SIG-M5 treated with dmso at 0.1 percent for 504 hours (cell line): ENCODE measurements at regions not wholly inside any gene's neighbourhood (a gene's known extent, or its start where the extent isn't known, plus 50 kb on each side); places are given as distances from the start of the nearest gene placed in this dataset.

ENCODE experiments used
- DNase-seq: peaks from one replicate; lab custom pipeline; 2025; ENCODE audit not compliant: unreplicated experiment; lab: John Stamatoyannopoulos, UW

DNA sequence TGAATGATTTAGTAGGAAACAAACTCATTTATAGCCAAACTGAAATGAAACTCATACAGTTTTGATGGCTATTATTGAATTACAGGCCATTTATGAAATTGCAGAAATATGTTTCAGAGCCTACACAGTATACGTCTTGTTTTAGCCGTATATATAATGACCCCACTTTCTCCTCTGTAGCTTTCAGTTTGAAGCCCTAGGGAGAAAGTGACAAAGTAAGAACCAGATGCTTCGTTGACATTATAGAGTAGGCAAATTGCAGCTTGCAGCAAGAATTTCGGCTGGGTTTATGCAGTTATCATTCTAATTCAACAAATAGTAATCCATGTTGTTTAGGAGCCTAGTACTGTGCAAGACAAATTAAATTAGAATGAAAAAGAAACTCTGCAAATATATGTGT, 836.3 kb upstream of the ADGRL4 start:
- no peak for DNase-seq

DNA sequence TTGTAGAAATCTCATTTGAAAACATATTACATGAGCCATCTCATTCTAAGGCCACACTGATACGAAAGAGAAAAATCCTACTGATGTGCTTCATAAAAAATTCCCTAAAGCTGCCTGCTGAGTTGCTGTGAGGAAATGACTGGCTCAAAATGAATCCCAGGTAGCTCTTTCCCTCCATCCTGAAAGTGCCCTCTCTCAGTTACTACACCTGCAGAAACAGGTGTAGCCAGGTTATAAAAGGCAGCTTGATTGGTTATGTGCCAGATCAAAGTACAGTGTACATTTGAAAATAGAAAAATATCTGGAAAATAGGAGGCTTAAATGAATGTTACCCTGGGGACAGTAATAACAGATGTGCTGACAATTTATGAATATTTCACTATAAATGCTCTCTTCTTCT, 833.4 kb upstream of the ADGRL4 start:
- no peak for DNase-seq

GRCh38 chr1:79827446-79827845, 820.9 kb upstream of the ADGRL4 start:
- no peak for DNase-seq

GRCh38 chr1:79825551-79825950, 819.0 kb upstream of the ADGRL4 start:
- DNase-seq = no peak

DNA sequence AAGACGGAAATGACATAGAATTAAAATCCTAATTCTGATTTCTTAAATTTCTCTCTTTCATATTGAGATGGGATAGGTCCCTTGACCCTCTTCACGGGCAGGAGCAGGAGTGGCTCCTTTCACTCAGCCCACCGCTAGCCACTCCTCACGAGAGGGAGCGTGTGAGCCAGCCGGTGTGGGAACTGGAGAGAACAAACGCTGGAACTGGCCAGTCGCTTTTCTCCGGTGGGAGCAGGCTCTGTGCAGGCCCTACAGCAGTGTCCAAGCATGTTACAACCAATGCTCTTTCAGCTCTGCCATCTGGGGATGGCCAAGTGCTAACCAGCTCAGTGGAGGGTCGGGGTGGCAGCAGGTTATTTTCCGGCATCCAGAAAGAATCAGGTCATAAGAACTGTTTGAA, 815.5 kb upstream of the ADGRL4 start:
- DNase-seq = no peak

DNA sequence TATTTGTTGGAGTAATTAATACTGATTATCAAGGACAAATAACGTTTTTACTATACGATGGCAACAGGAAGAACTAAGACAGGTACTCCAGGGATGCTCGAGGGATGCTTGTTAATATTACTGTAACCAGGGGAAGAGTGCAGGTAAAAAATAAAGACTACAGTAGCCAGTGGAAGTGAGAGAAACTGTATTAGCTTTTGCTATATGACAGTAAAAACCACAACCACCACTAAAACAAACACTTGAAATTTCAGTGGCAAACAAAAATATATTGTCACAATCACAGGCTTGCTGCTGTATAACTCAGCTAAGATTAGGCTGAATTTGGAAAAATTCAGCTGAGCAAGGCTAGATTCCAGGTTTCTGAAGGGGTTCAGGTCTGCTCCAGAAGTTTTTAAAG, 812.6 kb upstream of the ADGRL4 start:
- no peak for DNase-seq

DNA sequence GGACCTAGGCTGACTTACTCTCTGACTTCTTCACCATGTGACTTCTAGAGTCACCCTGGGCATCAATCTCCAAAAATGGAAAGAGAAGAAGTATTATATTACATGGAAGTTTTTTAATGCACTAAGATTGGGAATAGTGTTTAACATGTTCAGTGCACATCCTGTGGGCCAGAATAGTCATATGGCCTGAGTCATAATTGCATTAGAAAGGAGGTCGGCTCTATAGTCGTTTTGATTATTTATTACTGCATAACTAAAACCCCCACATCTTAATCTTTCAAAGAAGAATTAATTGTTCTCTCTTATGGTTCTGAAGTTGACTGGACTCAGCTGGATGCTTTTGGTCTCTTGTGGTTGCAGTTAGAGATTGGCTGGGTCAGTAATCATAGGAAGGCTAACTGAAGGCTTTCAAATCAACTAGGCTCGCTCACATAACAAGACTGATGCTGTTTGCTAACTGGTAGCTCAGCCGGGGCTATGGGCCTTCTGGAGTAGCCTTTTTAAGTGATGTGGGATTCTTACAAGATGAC, 810.6 kb upstream of the ADGRL4 start:
- no peak for DNase-seq

- DNase-seq = no peak
These were observed 808.6 kb upstream of the ADGRL4 start for GRCh38 chr1:79815115-79815514.

- no peak for DNase-seq
These were observed 804.6 kb upstream of the ADGRL4 start for GRCh38 chr1:79811173-79811572.

GRCh38 chr1:79808816-79809475, 802.4 kb upstream of the ADGRL4 start:
- no peak for DNase-seq

DNA sequence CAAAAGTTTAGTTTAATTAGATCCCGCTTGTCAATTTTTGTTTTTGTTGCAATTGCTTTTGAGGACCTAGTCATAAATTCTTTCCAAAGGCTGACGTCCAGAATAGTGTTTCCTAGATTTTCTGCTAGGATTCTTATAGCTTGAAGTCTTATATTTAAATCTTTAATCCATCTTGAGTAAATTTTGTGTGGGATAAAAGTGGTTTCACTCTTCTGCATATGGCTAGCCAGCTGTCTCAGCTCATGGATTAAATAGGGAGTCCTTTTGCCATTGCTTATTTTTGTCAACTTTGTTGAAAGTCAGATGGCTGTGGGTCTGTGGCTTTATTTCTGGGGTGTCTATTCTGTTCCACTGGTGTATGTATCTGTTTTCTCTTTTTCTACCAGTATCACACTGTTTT, 801.3 kb upstream of the ADGRL4 start:
- DNase-seq = no peak

GRCh38 chr1:79797487-79797886, 791.0 kb upstream of the ADGRL4 start:
- no peak for DNase-seq

DNA sequence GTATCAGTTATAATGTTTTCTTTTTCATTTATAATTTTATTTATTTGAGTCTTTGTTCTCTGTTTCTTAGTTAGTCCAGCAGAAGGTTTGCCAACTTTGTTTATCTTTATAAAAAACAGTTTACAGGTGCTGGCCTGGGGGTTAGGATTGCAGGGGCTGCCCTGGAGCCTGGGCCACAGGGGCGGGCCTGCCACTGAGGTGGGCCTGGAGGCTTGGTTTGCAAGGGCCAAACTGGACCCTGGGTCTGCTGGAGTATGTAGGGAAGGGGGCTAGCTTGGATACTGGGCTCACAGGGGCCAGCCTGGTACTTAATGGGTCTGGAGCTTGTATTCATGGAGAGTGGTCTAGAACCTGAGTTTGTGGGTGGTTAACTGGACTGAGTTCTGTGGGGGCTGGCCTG, 789.9 kb upstream of the ADGRL4 start:
- no peak for DNase-seq

GRCh38 chr1:79792219-79792930, 785.8 kb upstream of the ADGRL4 start:
- no peak for DNase-seq

- no peak for DNase-seq
These were observed 785.1 kb upstream of the ADGRL4 start for GRCh38 chr1:79791488-79792218.

DNA sequence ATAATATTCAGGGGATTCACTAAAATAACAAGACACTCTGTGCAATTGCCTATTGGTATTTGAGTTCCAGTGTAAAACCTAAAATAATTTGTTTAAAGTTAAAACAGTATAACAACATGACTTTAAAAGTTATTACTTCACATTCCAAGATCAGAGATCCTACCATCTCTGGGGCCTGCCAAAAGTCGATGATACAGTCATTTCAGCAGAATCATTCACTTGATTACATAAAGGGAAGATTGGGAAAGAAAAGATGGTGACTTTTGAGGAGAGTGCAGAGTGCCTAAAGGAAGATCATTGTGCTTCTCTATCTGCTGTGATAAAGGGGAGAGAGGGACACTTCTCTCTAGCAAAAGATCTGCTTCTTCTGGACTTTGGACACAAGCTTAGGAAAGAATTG, 784.4 kb upstream of the ADGRL4 start:
- DNase-seq = no peak

GRCh38 chr1:79787631-79788030, 781.1 kb upstream of the ADGRL4 start:
- DNase-seq = no peak

- DNase-seq = no peak
These were observed 779.4 kb upstream of the ADGRL4 start for GRCh38 chr1:79785964-79786363.

DNA sequence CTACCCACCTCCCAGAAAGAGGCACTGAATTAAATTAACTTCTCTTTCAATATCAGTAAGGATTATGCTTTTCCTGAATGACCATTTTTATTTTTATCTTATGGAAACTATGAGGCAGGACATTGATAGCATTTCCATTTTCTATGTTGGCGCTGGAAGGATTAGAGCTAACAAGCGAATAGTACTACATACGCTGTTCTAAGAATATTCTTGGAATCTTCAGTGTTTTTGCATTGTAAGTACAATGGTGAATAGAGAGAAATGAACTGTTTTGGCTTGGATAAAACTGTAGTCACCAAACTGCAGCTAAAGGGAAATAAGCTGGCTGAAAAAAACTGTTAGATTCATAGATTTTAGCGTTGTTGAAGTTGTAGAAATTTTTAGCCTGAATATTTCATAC, 779.0 kb upstream of the ADGRL4 start:
- DNase-seq = no peak

GRCh38 chr1:79781261-79781660, 774.7 kb upstream of the ADGRL4 start:
- no peak for DNase-seq

DNA sequence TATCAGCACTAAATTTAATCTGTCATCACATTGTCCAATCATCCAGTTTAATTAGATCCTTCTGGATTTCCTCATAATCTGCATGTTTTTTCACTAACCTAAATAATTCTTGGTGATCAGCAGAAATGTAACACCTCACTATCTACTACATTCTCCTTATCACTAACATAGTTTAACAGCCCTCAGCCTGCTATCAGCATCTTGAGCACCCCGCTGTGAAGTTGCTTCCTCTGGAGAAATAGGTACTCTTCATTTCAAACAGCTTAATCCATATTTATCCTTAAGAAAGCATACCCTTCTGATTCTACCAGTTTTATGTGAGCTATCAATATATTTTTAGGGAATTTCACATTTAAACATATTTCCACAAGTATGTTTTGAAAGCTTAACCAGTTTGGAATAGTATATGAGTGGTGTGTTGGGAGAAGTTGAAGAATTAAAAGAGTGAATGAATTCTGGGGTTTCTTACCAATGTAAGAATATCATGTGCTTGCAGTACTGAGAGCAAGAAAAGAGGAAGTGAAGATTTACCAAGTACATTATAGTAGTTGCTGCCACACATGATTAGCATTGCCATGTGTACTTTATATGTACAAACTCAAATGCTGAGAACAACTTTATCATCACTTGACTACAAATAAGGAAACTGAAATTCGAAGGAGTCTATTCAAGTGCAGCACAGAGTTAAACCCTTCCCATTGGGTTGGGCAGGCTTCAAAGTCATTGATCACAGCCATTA, 771.1 kb upstream of the ADGRL4 start:
- DNase-seq = peak; percentile 37
